HFFc6 (cell line): ENCODE measurements at regions not wholly inside any gene's neighbourhood (a gene's known extent, or its start where the extent isn't known, plus 50 kb on each side); places are given as distances from the start of the nearest gene placed in this dataset.

Source experiments
- DNase-seq: peaks from one replicate; pipeline ENCODE4 v3.0.0-alpha.2; 2018
- H3K27ac Mint-ChIP-seq: 2 replicates; pipeline ENCODE4 v1.8.0; 2020; ENCODE audit warnings: mild to moderate bottlenecking, mixed read lengths
- H3K27me3 Mint-ChIP-seq: 2 replicates; pipeline ENCODE4 v1.8.0; 2021; ENCODE audit warnings: mild to moderate bottlenecking, moderate library complexity, mixed read lengths; ENCODE audit not compliant: insufficient read depth
- H3K36me3 Mint-ChIP-seq: 2 replicates; pipeline ENCODE4 v1.8.0; 2021; ENCODE audit warnings: low read depth, mixed read lengths
- H3K4me1 Mint-ChIP-seq: 2 replicates; pipeline ENCODE4 v1.8.0; 2020; ENCODE audit warnings: low read depth, mixed read lengths
- H3K4me3 Mint-ChIP-seq: 2 replicates; pipeline ENCODE4 v1.8.0; 2020; ENCODE audit warnings: mild to moderate bottlenecking, moderate library complexity, mixed read lengths
- H3K9me3 Mint-ChIP-seq: 2 replicates; pipeline ENCODE4 v1.8.0; 2020; ENCODE audit warnings: mild to moderate bottlenecking, mixed read lengths
- CTCF ChIP-seq: fragments of 200-600 bp; sonication (generic); IDR thresholded peaks from 2 replicates; pipeline ENCODE4 v1.5.0; 2021; ENCODE audit warnings: antibody characterized with exemption, mild to moderate bottlenecking

- H3K27me3 Mint-ChIP-seq, result peaks cover 9% of the 10 kb centered on the region
- peaks cover 52% of the 10 kb centered on the region for H3K36me3 Mint-ChIP-seq
- peaks cover 8% of the 10 kb centered on the region for H3K9me3 Mint-ChIP-seq
- no peak for TF ChIP-seq CTCF
- H3K27ac Mint-ChIP-seq, result no peak overlapping the region
- H3K4me3 Mint-ChIP-seq, result no peak overlapping the region
- DNase-seq, result no peak
- H3K4me1 Mint-ChIP-seq, result peaks cover 22% of the 10 kb centered on the region
Observed at GRCh38 chr11:69370984-69371709, 77.2 kb downstream of the MYEOV start.

- no peak for TF ChIP-seq CTCF
- Mint-ChIP-seq H3K27me3 (peaks cover 8% of the 10 kb centered on the region), H3K27ac (no peak overlapping the region), H3K36me3 (peaks cover 52% of the 10 kb centered on the region), H3K4me1 (peaks cover 21% of the 10 kb centered on the region), H3K9me3 (peaks cover 8% of the 10 kb centered on the region), H3K4me3 (no peak overlapping the region)
- DNase-seq, result no peak
Observed at GRCh38 chr11:69371731-69372588, 78.0 kb downstream of the MYEOV start.

GRCh38 chr11:69372589-69373250 lies 78.8 kb downstream of the MYEOV start:
- Mint-ChIP-seq H3K36me3 (peaks cover 48% of the 10 kb centered on the region), H3K9me3 (peaks cover 8% of the 10 kb centered on the region)

GRCh38 chr11:69373251-69373635 lies 79.3 kb downstream of the MYEOV start:
- H3K27me3 Mint-ChIP-seq, result peaks cover 11% of the 10 kb centered on the region
- no peak overlapping the region for H3K4me3 Mint-ChIP-seq
- DNase-seq, result no peak
- TF ChIP-seq CTCF, result no peak
- H3K9me3 Mint-ChIP-seq, result peaks cover 8% of the 10 kb centered on the region
- H3K27ac Mint-ChIP-seq, result no peak overlapping the region
- H3K36me3 Mint-ChIP-seq, result peaks cover 46% of the 10 kb centered on the region
- H3K4me1 Mint-ChIP-seq, result peaks cover 10% of the 10 kb centered on the region

More at GRCh38 chr11:69372589-69373250, 78.8 kb downstream of the MYEOV start:
- TF ChIP-seq CTCF, result no peak
- DNase-seq, result no peak
- Mint-ChIP-seq H3K4me3 (no peak overlapping the region), H3K4me1 (peaks cover 15% of the 10 kb centered on the region), H3K27me3 (peaks cover 11% of the 10 kb centered on the region), H3K27ac (peak overlapping the region; percentile 0; the same call in 1 of the 2 replicates)

GRCh38 chr11:69374110-69374945 lies 80.4 kb downstream of the MYEOV start:
- Mint-ChIP-seq H3K4me1 (no peaks in the 10 kb centered on the region), H3K4me3 (no peak overlapping the region)

More at GRCh38 chr11:69374110-69374945, 80.4 kb downstream of the MYEOV start:
- TF ChIP-seq CTCF, result no peak
- H3K9me3 Mint-ChIP-seq, result no peaks in the 10 kb centered on the region
- peaks cover 35% of the 10 kb centered on the region for H3K36me3 Mint-ChIP-seq
- no peak overlapping the region for H3K27ac Mint-ChIP-seq
- H3K27me3 Mint-ChIP-seq, result peaks cover 11% of the 10 kb centered on the region
- DNase-seq, result no peak
